ENCODE measurements at regions not wholly inside any gene's neighbourhood (a gene's known extent, or its start where the extent isn't known, plus 50 kb on each side); places are given as distances from the start of the nearest gene placed in this dataset.

- Histone ChIP-seq H3K4me3 (ENCODE audit: low read length) (no peak overlapping the region), H3K36me3 (ENCODE audit: control insufficient read depth in 2 of 3, insufficient read depth in 3 of 3, low read length in 3 of 3) (no peaks in the 10 kb centered on the region), H3K9me3 (ENCODE audit: control insufficient read depth in 2 of 3, low read length in 3 of 3) (no peaks in the 10 kb centered on the region), H3K27me3 (ENCODE audit: control insufficient read depth in 2 of 2, insufficient read depth in 2 of 2, low read length in 2 of 2) (no peaks in the 10 kb centered on the region), H3K4me1 (ENCODE audit: control insufficient read depth in 2 of 2, insufficient read depth in 2 of 2, low read length in 2 of 2) (no peaks in the 10 kb centered on the region), H3K27ac (ENCODE audit: low read depth, low read length) (no peak overlapping the region)
- no peaks in the 10 kb centered on the region for H3K27me3 Mint-ChIP-seq
- ChIA-PET POLR2A (no interaction called here), CTCF (no interaction called here)
- DNase-seq (no peak), ATAC-seq (no peak)
- no peak overlapping the region for H3K4me3 Mint-ChIP-seq
- H3K36me3 Mint-ChIP-seq, result no peaks in the 10 kb centered on the region
- no peak overlapping the region for H3K27ac Mint-ChIP-seq
- H3K4me1 Mint-ChIP-seq, result no peaks in the 10 kb centered on the region
- H3K9me3 Mint-ChIP-seq, result peaks cover 0 to 9% (median 2%) of the 10 kb centered on the region in 11 donors
- intact Hi-C loops (cut with micrococcal nuclease), result no loop called here
These were observed 427.8 kb upstream of the ZP4 start for GRCh38 chr1:238318294-238319110.

GRCh38 chr1:238312969-238313368 lies 422.2 kb upstream of the ZP4 start:
- H3K4me3 ChIP-seq (ENCODE audit: low read length), result no peak overlapping the region
- DNase-seq (no peak), ATAC-seq (no peak)
- no peaks in the 10 kb centered on the region for H3K4me1 ChIP-seq (ENCODE audit: control insufficient read depth in 2 of 2, insufficient read depth in 2 of 2, low read length in 2 of 2)
- intact Hi-C loops (cut with micrococcal nuclease), result no loop called here
- Mint-ChIP-seq H3K27ac (no peak overlapping the region), H3K27me3 (no peaks in the 10 kb centered on the region), H3K9me3 (peaks cover 0 to 11% (median 5%) of the 10 kb centered on the region in 11 donors), H3K4me1 (no peaks in the 10 kb centered on the region), H3K4me3 (no peak overlapping the region), H3K36me3 (no peaks in the 10 kb centered on the region)
- no peaks in the 10 kb centered on the region for H3K9me3 ChIP-seq (ENCODE audit: control insufficient read depth in 2 of 3, low read length in 3 of 3)
- no peak overlapping the region for H3K27ac ChIP-seq (ENCODE audit: low read depth, low read length)
- ChIA-PET POLR2A (no interaction called here), CTCF (no interaction called here)
- no peaks in the 10 kb centered on the region for H3K27me3 ChIP-seq (ENCODE audit: control insufficient read depth in 2 of 2, insufficient read depth in 2 of 2, low read length in 2 of 2)
- H3K36me3 ChIP-seq (ENCODE audit: control insufficient read depth in 2 of 3, insufficient read depth in 3 of 3, low read length in 3 of 3), result no peaks in the 10 kb centered on the region

- POLR2A ChIA-PET, result no interaction called here
These were observed 415.7 kb upstream of the ZP4 start for GRCh38 chr1:238306411-238306810.

DNA sequence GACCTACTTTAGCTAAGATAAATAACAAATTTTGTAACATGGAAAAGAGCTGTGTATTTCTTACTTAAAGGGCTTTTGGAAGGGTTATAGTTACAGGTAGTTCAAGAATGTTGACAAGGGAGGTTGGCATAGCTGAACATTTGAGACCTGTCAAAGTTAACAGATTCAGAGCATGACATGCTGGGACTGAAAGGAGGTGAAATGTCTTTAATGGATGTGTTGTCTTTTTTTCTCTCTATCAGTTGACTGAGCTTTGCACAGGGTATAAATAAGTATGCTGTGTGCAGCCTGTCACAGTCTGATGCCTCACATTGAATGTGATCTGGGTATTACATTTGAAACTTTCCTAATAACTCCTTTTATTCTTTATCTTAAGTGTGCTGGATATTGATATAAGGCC lies 411.9 kb upstream of the ZP4 start:
- Histone ChIP-seq H3K27ac (ENCODE audit: low read depth, low read length) (no peak overlapping the region), H3K4me3 (ENCODE audit: low read length) (no peak overlapping the region), H3K36me3 (ENCODE audit: control insufficient read depth in 2 of 3, insufficient read depth in 3 of 3, low read length in 3 of 3) (no peaks in the 10 kb centered on the region), H3K27me3 (ENCODE audit: control insufficient read depth in 2 of 2, insufficient read depth in 2 of 2, low read length in 2 of 2) (no peaks in the 10 kb centered on the region), H3K4me1 (ENCODE audit: control insufficient read depth in 2 of 2, insufficient read depth in 2 of 2, low read length in 2 of 2) (no peaks in the 10 kb centered on the region), H3K9me3 (ENCODE audit: control insufficient read depth in 2 of 3, low read length in 3 of 3) (no peaks in the 10 kb centered on the region)
- Mint-ChIP-seq H3K4me3 (no peak overlapping the region), H3K27ac (no peak overlapping the region), H3K9me3 (peaks cover 0 to 26% (median 4%) of the 10 kb centered on the region in 11 donors), H3K27me3 (no peaks in the 10 kb centered on the region), H3K4me1 (no peaks in the 10 kb centered on the region), H3K36me3 (no peaks in the 10 kb centered on the region)
- POLR2A ChIA-PET, result no interaction called here
- no peak for DNase-seq
- intact Hi-C loops (cut with micrococcal nuclease), result no loop called here
- CTCF ChIA-PET, result no interaction called here
- ATAC-seq, result no peak

More at GRCh38 chr1:238306411-238306810, 415.7 kb upstream of the ZP4 start:
- Histone ChIP-seq H3K4me3 (ENCODE audit: low read length) (no peak overlapping the region), H3K9me3 (ENCODE audit: control insufficient read depth in 2 of 3, low read length in 3 of 3) (no peaks in the 10 kb centered on the region), H3K36me3 (ENCODE audit: control insufficient read depth in 2 of 3, insufficient read depth in 3 of 3, low read length in 3 of 3) (no peaks in the 10 kb centered on the region), H3K27me3 (ENCODE audit: control insufficient read depth in 2 of 2, insufficient read depth in 2 of 2, low read length in 2 of 2) (no peaks in the 10 kb centered on the region), H3K27ac (ENCODE audit: low read depth, low read length) (no peak overlapping the region), H3K4me1 (ENCODE audit: control insufficient read depth in 2 of 2, insufficient read depth in 2 of 2, low read length in 2 of 2) (no peaks in the 10 kb centered on the region)
- Mint-ChIP-seq H3K4me1 (no peaks in the 10 kb centered on the region), H3K36me3 (no peaks in the 10 kb centered on the region), H3K4me3 (no peak overlapping the region), H3K27me3 (no peaks in the 10 kb centered on the region), H3K9me3 (peaks cover 1 to 24% (median 8%) of the 10 kb centered on the region in 11 donors), H3K27ac (no peak overlapping the region)
- CTCF ChIA-PET, result no interaction called here
- intact Hi-C loops (cut with micrococcal nuclease), result no loop called here
- ATAC-seq (no peak), DNase-seq (no peak)

DNA sequence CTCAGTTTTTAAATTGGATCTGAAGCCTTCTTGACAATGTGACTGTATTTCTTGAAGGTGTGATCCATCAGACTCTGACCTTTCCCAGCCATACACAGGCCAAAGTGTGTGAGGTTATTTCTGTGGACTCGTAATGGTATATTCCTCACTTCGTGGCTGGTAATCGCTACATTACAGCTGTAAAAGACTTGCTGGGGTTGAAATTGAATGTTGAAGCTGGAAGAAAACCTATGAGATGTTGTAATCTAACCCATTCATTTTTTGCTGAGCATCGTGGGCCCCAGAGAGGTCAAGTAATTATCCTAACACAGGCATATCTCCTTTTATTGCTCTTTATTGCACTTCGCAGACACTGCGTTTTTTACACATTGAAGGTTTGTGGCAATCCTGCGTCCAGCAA lies 405.6 kb upstream of the ZP4 start:
- Mint-ChIP-seq H3K9me3 (peaks cover 0 to 16% (median 3%) of the 10 kb centered on the region in 11 donors), H3K36me3 (no peaks in the 10 kb centered on the region), H3K4me1 (no peaks in the 10 kb centered on the region), H3K4me3 (no peak overlapping the region), H3K27me3 (no peaks in the 10 kb centered on the region), H3K27ac (no peak overlapping the region)
- ChIA-PET POLR2A (no interaction called here), CTCF (no interaction called here)
- H3K4me1 ChIP-seq (ENCODE audit: control insufficient read depth in 2 of 2, insufficient read depth in 2 of 2, low read length in 2 of 2), result no peaks in the 10 kb centered on the region
- no peak overlapping the region for H3K4me3 ChIP-seq (ENCODE audit: low read length)
- H3K27ac ChIP-seq (ENCODE audit: low read depth, low read length), result no peak overlapping the region
- no peaks in the 10 kb centered on the region for H3K27me3 ChIP-seq (ENCODE audit: control insufficient read depth in 2 of 2, insufficient read depth in 2 of 2, low read length in 2 of 2)
- DNase-seq (no peak), ATAC-seq (no peak)
- no peaks in the 10 kb centered on the region for H3K9me3 ChIP-seq (ENCODE audit: control insufficient read depth in 2 of 3, low read length in 3 of 3)
- no peaks in the 10 kb centered on the region for H3K36me3 ChIP-seq (ENCODE audit: control insufficient read depth in 2 of 3, insufficient read depth in 3 of 3, low read length in 3 of 3)
- intact Hi-C loops (cut with micrococcal nuclease), result no loop called here

- Mint-ChIP-seq H3K4me3 (no peak overlapping the region), H3K36me3 (no peaks in the 10 kb centered on the region), H3K27me3 (no peaks in the 10 kb centered on the region), H3K27ac (no peak overlapping the region), H3K9me3 (peaks cover 0 to 19% (median 1%) of the 10 kb centered on the region in 11 donors), H3K4me1 (no peaks in the 10 kb centered on the region)
- no peaks in the 10 kb centered on the region for H3K36me3 ChIP-seq (ENCODE audit: control insufficient read depth in 2 of 3, insufficient read depth in 3 of 3, low read length in 3 of 3)
- DNase-seq, result no peak
- no peak overlapping the region for H3K27ac ChIP-seq (ENCODE audit: low read depth, low read length)
- no peak for ATAC-seq
- no peaks in the 10 kb centered on the region for H3K27me3 ChIP-seq (ENCODE audit: control insufficient read depth in 2 of 2, insufficient read depth in 2 of 2, low read length in 2 of 2)
- POLR2A ChIA-PET, result no interaction called here
- intact Hi-C loops (cut with micrococcal nuclease), result no loop called here
- H3K9me3 ChIP-seq (ENCODE audit: control insufficient read depth in 2 of 3, low read length in 3 of 3), result no peaks in the 10 kb centered on the region
- no peaks in the 10 kb centered on the region for H3K4me1 ChIP-seq (ENCODE audit: control insufficient read depth in 2 of 2, insufficient read depth in 2 of 2, low read length in 2 of 2)
- CTCF ChIA-PET, result no interaction called here
- no peak overlapping the region for H3K4me3 ChIP-seq (ENCODE audit: low read length)
These were observed 402.4 kb upstream of the ZP4 start for GRCh38 chr1:238293075-238293474.

DNA sequence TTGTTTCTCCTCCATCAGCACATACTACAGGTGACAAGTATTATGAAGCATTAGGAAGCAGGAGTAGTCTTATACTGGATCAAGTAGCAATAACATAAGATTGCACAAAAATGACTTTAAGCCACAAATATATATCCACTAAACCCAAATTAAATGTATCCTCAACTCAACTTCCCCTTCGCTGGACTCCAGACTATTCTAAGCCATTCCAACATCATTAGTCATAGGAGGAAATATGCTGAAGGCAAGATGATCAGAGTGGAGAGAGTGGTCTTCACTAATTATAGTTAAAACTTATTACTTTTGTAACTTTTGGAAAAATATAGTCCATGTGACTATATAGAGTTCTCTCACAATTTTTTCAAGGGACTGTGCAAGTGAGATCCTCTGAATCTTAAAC lies 390.7 kb upstream of the ZP4 start:
- Histone ChIP-seq H3K4me3 (ENCODE audit: low read length) (no peak overlapping the region), H3K27me3 (ENCODE audit: control insufficient read depth in 2 of 2, insufficient read depth in 2 of 2, low read length in 2 of 2) (no peaks in the 10 kb centered on the region), H3K36me3 (ENCODE audit: control insufficient read depth in 2 of 3, insufficient read depth in 3 of 3, low read length in 3 of 3) (no peaks in the 10 kb centered on the region), H3K4me1 (ENCODE audit: control insufficient read depth in 2 of 2, insufficient read depth in 2 of 2, low read length in 2 of 2) (no peaks in the 10 kb centered on the region), H3K9me3 (ENCODE audit: control insufficient read depth in 2 of 3, low read length in 3 of 3) (no peaks in the 10 kb centered on the region), H3K27ac (ENCODE audit: low read depth, low read length) (no peak overlapping the region)
- intact Hi-C loops (cut with micrococcal nuclease), result loop anchor here in 1 of 2 donors (10.0 kb wide), 1 partner anchor 57 kb away; no protein-coding TSS in a partner anchor
- Mint-ChIP-seq H3K4me3 (no peak overlapping the region), H3K27ac (no peak overlapping the region), H3K4me1 (no peaks in the 10 kb centered on the region), H3K27me3 (no peaks in the 10 kb centered on the region), H3K9me3 (peaks cover 1 to 19% (median 9%) of the 10 kb centered on the region in 11 donors), H3K36me3 (no peaks in the 10 kb centered on the region)
- DNase-seq, result no peak
- no peak for ATAC-seq
- ChIA-PET POLR2A (no interaction called here), CTCF (no interaction called here)
